C4-2B (cell line): ENCODE measurements at regions not wholly inside any gene's neighbourhood (a gene's known extent, or its start where the extent isn't known, plus 50 kb on each side); places are given as distances from the start of the nearest gene placed in this dataset.

Experiments used
- CTCF ChIP-seq: fragments of 450-650 bp; conservative IDR thresholded peaks from 2 replicates; pipeline ENCODE4 v1.5.1; 2017; ENCODE audit warnings: mild to moderate bottlenecking
- ZFX ChIP-seq: fragments of 450-650 bp; IDR thresholded peaks from 2 replicates; pipeline ENCODE4 v1.6.1; 2017

GRCh38 chr16:51884773-51885172 lies 662.2 kb downstream of the TOX3 start:
- TF ChIP-seq CTCF (no peak), ZFX (no peak)
